EH (cell line): ENCODE measurements at regions not wholly inside any gene's neighbourhood (a gene's known extent, or its start where the extent isn't known, plus 50 kb on each side); places are given as distances from the start of the nearest gene placed in this dataset.

Experiments
- DNase-seq: peaks from one replicate; pipeline ENCODE4 v3.0.0-alpha.2; 2015; ENCODE audit warnings: low read depth

GRCh38 chr5:170451747-170452365, 52.0 kb upstream of the KCNIP1 start:
- peak; percentile 46 for DNase-seq

- DNase-seq, result no peak
Measured at GRCh38 chr5:170450061-170450669, 53.7 kb upstream of the KCNIP1 start.

- no peak for DNase-seq
Measured at GRCh38 chr5:170449232-170449631, 54.6 kb upstream of the KCNIP1 start.

- no peak for DNase-seq
Measured at GRCh38 chr5:170448221-170448620, 55.6 kb upstream of the KCNIP1 start.

- DNase-seq, result no peak
Measured at GRCh38 chr5:170446365-170446764, 57.2 kb upstream of the KCNMB1 start.

GRCh38 chr5:170445936-170446335, 56.8 kb upstream of the KCNMB1 start:
- no peak for DNase-seq

- no peak for DNase-seq
Measured at GRCh38 chr5:170444969-170445505, 55.9 kb upstream of the KCNMB1 start.

GRCh38 chr5:170444181-170444580, 55.0 kb upstream of the KCNMB1 start:
- DNase-seq, result no peak

- DNase-seq, result no peak
Measured at GRCh38 chr5:170443624-170444023, 54.5 kb upstream of the KCNMB1 start.

GRCh38 chr5:170442921-170443320, 53.8 kb upstream of the KCNMB1 start:
- no peak for DNase-seq

GRCh38 chr5:170442391-170442790, 53.2 kb upstream of the KCNMB1 start:
- no peak for DNase-seq

- DNase-seq, result no peak
Measured at GRCh38 chr5:170441393-170441784, 52.2 kb upstream of the KCNMB1 start.

GRCh38 chr5:170440771-170441392, 51.7 kb upstream of the KCNMB1 start:
- DNase-seq, result no peak

GRCh38 chr5:170439944-170440269, 50.7 kb upstream of the KCNMB1 start:
- DNase-seq, result no peak

GRCh38 chr5:170439223-170439943, 50.2 kb upstream of the KCNMB1 start:
- DNase-seq, result no peak
